LHCN-M2 (cell line): ENCODE measurements at regions not wholly inside any gene's neighbourhood (a gene's known extent, or its start where the extent isn't known, plus 50 kb on each side); places are given as distances from the start of the nearest gene placed in this dataset.

Experiments
- DNase-seq: peaks from one replicate; pipeline ENCODE4 v3.0.0-alpha.2; 2012; ENCODE audit warnings: low read depth

GRCh38 chr19:30082611-30083010, 140.6 kb downstream of the URI1 start:
- no peak for DNase-seq

GRCh38 chr19:30083125-30083681, 141.2 kb downstream of the URI1 start:
- DNase-seq = no peak

- DNase-seq = no peak
These were observed 141.7 kb downstream of the URI1 start for GRCh38 chr19:30083701-30084156.

GRCh38 chr19:30084390-30084819, 142.4 kb downstream of the URI1 start:
- no peak for DNase-seq

- no peak for DNase-seq
These were observed 143.4 kb downstream of the URI1 start for GRCh38 chr19:30085394-30085793.

GRCh38 chr19:30086220-30086619, 144.2 kb downstream of the URI1 start:
- DNase-seq = no peak

GRCh38 chr19:30086916-30087315, 144.9 kb downstream of the URI1 start:
- DNase-seq = no peak

- DNase-seq = no peak
These were observed 145.5 kb downstream of the URI1 start for GRCh38 chr19:30087381-30088138.

GRCh38 chr19:30088567-30088966, 146.5 kb downstream of the URI1 start:
- DNase-seq = no peak

- no peak for DNase-seq
These were observed 147.1 kb downstream of the URI1 start for GRCh38 chr19:30089086-30089665.

- DNase-seq = no peak
These were observed 148.4 kb downstream of the URI1 start for GRCh38 chr19:30090476-30090875.

- DNase-seq = no peak
These were observed 148.9 kb downstream of the URI1 start for GRCh38 chr19:30090963-30091362.

- no peak for DNase-seq
These were observed 149.4 kb downstream of the URI1 start for GRCh38 chr19:30091456-30091855.

- DNase-seq = no peak
These were observed 149.8 kb downstream of the URI1 start for GRCh38 chr19:30091856-30092255.

GRCh38 chr19:30092721-30093569, 150.9 kb downstream of the URI1 start:
- DNase-seq = no peak

GRCh38 chr19:30093966-30094755, 152.1 kb downstream of the URI1 start:
- no peak for DNase-seq

GRCh38 chr19:30094756-30095140, 152.7 kb downstream of the URI1 start:
- DNase-seq = no peak

- DNase-seq = no peak
These were observed 153.1 kb downstream of the URI1 start for GRCh38 chr19:30095171-30095570.

GRCh38 chr19:30096596-30097370, 154.7 kb downstream of the URI1 start:
- DNase-seq = no peak

- DNase-seq = no peak
These were observed 155.8 kb downstream of the URI1 start for GRCh38 chr19:30097746-30098280.
